HAP-1 (cell line): ENCODE measurements at regions not wholly inside any gene's neighbourhood (a gene's known extent, or its start where the extent isn't known, plus 50 kb on each side); places are given as distances from the start of the nearest gene placed in this dataset.
"Not testable (repeated sequence)": the region's sequence is repeated elsewhere in the genome, so short reads cannot be mapped to it uniquely, and the experiment has no call there.

ENCODE experiments used
- DNase-seq, 2 experiments: peaks; one replicate each; pipeline ENCODE4 v3.0.0-alpha.2; 2016 to 2020; ENCODE audit warnings: low spot score in 2 of 2
- H3K27me3 ChIP-seq: fragments of 250-450 bp; sonication (Bioruptor Pico); 2 replicates; pipeline ENCODE4 v1.5.1; 2020; ENCODE audit warnings: low read depth, mild to moderate bottlenecking, moderate library complexity
- H3K36me3 ChIP-seq: fragments of 250-450 bp; sonication (Bioruptor Pico); replicated peaks from 2 replicates; pipeline ENCODE4 v1.5.1; 2020; ENCODE audit warnings: mild to moderate bottlenecking
- H3K4me1 ChIP-seq: fragments of 250-450 bp; sonication (Bioruptor Pico); 2 replicates; pipeline ENCODE4 v1.5.1; 2020; ENCODE audit warnings: mild to moderate bottlenecking
- H3K4me3 ChIP-seq: fragments of 250-450 bp; sonication (Bioruptor Pico); 2 replicates; pipeline ENCODE4 v1.5.1; 2020; ENCODE audit warnings: mild to moderate bottlenecking, moderate library complexity
- H3K9me3 ChIP-seq: fragments of 250-450 bp; sonication (Bioruptor Pico); 2 replicates; pipeline ENCODE4 v1.5.1; 2020; ENCODE audit warnings: mild to moderate bottlenecking, moderate library complexity
- in situ Hi-C: fragments of 300-500 bp; cut with MboI; formaldehyde crosslinking; loops from 3 replicates; pipeline ENCODE4 v1.14.3; 2020; ENCODE audit warnings: low sequenced_read_pairs, inconsistent platforms, mixed read lengths

DNA sequence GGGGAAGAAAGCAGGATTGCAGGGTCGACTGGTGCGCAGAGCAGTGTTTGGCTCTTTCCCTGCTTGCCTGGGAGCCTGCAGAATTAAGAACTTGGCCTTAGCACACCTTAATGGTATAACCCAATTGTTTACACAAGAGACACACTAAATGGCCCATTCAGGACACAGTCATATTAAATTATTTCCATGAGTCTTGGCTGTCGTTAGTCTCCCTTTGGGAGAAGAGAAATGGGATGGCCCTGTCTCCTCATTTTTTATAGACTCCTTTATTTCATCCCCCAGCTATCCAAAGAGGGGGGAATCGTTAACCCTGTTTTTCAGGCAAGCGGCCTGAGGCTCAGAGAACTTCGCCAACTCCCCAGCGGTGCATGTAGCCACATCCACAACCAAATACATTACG, 282.5 kb downstream of the SUCLA2 start:
- in situ Hi-C loops, result no loop called here

DNA sequence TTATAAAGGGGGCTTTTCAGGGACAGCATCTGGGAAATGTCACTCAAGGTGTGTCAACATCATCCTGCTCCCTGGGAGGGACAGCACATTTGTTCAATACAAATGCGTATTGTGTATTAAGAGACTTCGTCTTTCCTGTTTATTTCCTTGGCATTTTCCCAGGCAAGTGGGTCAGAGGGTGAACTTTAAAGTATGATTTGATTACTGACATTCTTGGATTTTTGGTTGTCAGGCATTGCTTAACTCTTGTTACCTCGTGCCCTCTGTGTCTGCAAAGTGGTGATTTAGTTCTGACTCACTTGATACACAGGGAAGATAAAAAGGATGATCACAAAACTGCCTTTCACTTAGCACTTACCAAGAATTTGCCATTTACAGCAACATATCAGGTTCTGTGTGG, 292.7 kb downstream of the SUCLA2 start:
- no peak for DNase-seq
- no peaks in the 10 kb centered on the region for H3K4me1 ChIP-seq
- in situ Hi-C loops, result no loop called here
- no peaks in the 10 kb centered on the region for H3K27me3 ChIP-seq
- H3K9me3 ChIP-seq, result no peaks in the 10 kb centered on the region
- no peaks in the 10 kb centered on the region for H3K36me3 ChIP-seq
- no peak overlapping the region for H3K4me3 ChIP-seq

More for the DNA sequence above, 282.5 kb downstream of the SUCLA2 start:
- Histone ChIP-seq H3K27me3 (no peaks in the 10 kb centered on the region), H3K4me1 (no peaks in the 10 kb centered on the region), H3K9me3 (no peaks in the 10 kb centered on the region), H3K36me3 (no peaks in the 10 kb centered on the region), H3K4me3 (no peak overlapping the region)
- no peak for DNase-seq

- Histone ChIP-seq H3K4me3 (no peak overlapping the region), H3K9me3 (no peaks in the 10 kb centered on the region), H3K4me1 (no peaks in the 10 kb centered on the region), H3K36me3 (no peaks in the 10 kb centered on the region), H3K27me3 (no peaks in the 10 kb centered on the region)
- no peak for DNase-seq
- in situ Hi-C loops, result no loop called here
Measured at GRCh38 chr13:47707414-47707813, 293.7 kb downstream of the SUCLA2 start.

- in situ Hi-C loops, result no loop called here
Measured at GRCh38 chr13:47705185-47705584, 295.9 kb downstream of the SUCLA2 start.

GRCh38 chr13:47696674-47697073, 304.4 kb downstream of the SUCLA2 start:
- no peaks in the 10 kb centered on the region for H3K9me3 ChIP-seq
- H3K4me1 ChIP-seq, result no peaks in the 10 kb centered on the region
- in situ Hi-C loops, result no loop called here
- no peaks in the 10 kb centered on the region for H3K36me3 ChIP-seq
- H3K27me3 ChIP-seq, result no peaks in the 10 kb centered on the region
- DNase-seq, result no peak
- no peak overlapping the region for H3K4me3 ChIP-seq

More at GRCh38 chr13:47705185-47705584, 295.9 kb downstream of the SUCLA2 start:
- H3K4me3 ChIP-seq, result no peak overlapping the region
- no peaks in the 10 kb centered on the region for H3K4me1 ChIP-seq
- no peak for DNase-seq
- no peaks in the 10 kb centered on the region for H3K36me3 ChIP-seq
- no peaks in the 10 kb centered on the region for H3K27me3 ChIP-seq
- H3K9me3 ChIP-seq, result no peaks in the 10 kb centered on the region

DNA sequence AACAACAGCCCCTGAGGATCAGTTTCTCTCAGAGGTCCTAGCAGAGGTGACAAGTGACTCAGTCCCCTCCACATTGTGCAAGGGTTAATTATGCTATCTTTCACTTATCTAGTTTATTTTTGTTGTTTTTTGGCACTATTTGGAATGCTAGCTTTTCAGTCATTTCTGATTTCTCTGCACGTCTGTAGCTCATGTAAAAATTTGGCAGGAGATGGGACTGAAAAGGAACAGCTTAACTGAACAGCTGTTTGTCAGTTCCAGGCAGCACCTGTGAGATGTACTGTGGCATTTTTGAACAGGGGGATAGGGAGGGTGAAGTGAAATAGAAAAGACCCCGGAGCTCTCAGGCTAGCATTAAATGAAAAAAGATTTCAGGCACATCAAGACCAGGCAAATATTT, 313.5 kb downstream of the SUCLA2 start:
- Histone ChIP-seq H3K4me3 (no peak overlapping the region), H3K9me3 (no peaks in the 10 kb centered on the region), H3K36me3 (no peaks in the 10 kb centered on the region), H3K4me1 (no peaks in the 10 kb centered on the region), H3K27me3 (no peaks in the 10 kb centered on the region)
- in situ Hi-C loops, result no loop called here
- no peak for DNase-seq

DNA sequence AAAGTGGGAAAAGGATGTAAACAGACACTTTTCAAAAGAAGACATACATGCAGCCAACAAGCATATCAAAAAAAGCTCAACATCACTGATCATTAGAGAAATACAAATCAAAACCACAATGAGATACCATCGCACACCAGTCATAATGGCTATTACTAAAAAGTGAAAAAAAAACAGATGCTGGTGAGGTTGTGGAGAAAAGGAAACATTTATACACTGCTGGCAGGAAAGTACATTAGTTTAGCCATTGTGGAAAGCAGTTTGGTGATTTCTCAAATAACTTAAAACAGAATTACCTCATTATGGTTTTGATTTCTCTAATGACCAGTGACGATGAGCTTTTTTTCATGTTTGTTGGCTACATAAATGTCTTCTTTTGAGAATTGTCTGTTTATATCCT, 315.9 kb downstream of the SUCLA2 start:
- H3K27me3 ChIP-seq, DNase-seq, H3K4me3 ChIP-seq, H3K36me3 ChIP-seq, in situ Hi-C loops, H3K4me1 ChIP-seq, H3K9me3 ChIP-seq: not testable (repeated sequence)

GRCh38 chr13:47680748-47681147, 320.3 kb downstream of the SUCLA2 start:
- H3K4me1 ChIP-seq, result no peaks in the 10 kb centered on the region
- DNase-seq, result no peak
- no peaks in the 10 kb centered on the region for H3K36me3 ChIP-seq
- in situ Hi-C loops, result no loop called here
- no peaks in the 10 kb centered on the region for H3K9me3 ChIP-seq
- no peaks in the 10 kb centered on the region for H3K27me3 ChIP-seq
- H3K4me3 ChIP-seq, result no peak overlapping the region

DNA sequence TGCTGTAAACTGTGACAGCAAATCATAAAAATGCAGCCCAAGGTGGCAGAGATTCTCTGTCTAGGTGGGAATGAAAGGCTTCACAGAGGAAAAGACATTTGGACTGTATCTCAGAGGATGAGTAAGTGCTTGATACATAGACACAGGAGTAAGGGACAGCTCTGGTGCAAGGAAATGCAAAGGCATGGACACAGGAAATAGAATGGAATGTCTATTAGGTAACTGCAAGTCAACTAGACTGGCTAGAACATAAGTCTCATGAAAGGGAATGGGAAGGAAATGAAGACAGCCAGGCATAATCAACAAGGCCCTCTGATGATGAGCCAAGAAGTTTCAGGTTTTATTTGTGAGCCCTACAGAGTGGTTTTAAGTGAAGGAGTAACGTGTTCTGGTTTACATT, 321.7 kb downstream of the SUCLA2 start:
- Histone ChIP-seq H3K27me3 (no peaks in the 10 kb centered on the region), H3K9me3 (no peaks in the 10 kb centered on the region), H3K36me3 (no peaks in the 10 kb centered on the region), H3K4me3 (no peak overlapping the region), H3K4me1 (no peaks in the 10 kb centered on the region)
- in situ Hi-C loops, result no loop called here
- no peak for DNase-seq

DNA sequence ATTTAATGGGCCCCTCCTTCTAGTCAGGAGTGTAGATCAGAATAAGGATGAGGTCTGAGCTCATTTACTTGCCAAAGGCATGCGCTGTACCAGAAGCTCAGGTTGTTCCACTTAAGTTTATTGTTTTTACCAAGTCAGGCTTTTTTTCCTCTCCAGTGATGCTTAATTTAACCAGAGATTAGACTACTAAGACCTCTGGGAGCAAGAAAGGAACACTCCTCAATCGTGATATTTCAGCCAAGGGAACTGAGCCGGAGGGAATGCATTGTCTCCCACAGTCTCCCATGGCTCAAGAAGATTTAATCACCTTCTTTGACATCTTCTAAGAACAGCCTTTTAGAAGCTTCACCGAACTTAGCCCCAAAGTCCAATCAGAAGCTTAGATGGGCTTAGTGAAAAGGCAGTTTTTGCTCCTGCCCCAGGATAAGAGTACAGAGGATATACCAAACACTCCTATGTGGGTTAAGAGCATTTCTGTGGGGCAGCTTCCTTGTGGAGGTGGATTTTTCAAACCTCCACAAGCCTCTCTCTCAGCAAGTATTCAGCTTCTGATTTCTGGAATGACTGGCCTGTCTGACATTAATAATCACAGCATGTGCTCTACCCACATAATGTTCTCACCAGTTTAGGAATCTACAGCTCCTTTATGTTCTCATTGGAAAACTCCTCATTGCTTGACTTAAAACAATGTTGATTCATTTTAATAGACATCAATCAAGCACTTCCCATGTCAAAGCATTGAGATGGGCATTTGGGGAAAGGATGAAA, 322.7 kb downstream of the SUCLA2 start:
- Histone ChIP-seq H3K27me3 (no peaks in the 10 kb centered on the region), H3K4me1 (no peaks in the 10 kb centered on the region), H3K36me3 (no peaks in the 10 kb centered on the region), H3K4me3 (no peak overlapping the region), H3K9me3 (no peaks in the 10 kb centered on the region)
- DNase-seq, result no peak
- in situ Hi-C loops, result no loop called here

GRCh38 chr13:47675871-47676270, 325.2 kb downstream of the SUCLA2 start:
- Histone ChIP-seq H3K27me3 (no peaks in the 10 kb centered on the region), H3K4me1 (no peaks in the 10 kb centered on the region), H3K36me3 (no peaks in the 10 kb centered on the region), H3K9me3 (no peaks in the 10 kb centered on the region), H3K4me3 (no peak overlapping the region)
- DNase-seq, result no peak
- in situ Hi-C loops, result no loop called here

GRCh38 chr13:47673009-47673850, 327.8 kb downstream of the SUCLA2 start:
- no peaks in the 10 kb centered on the region for H3K4me1 ChIP-seq
- in situ Hi-C loops, result no loop called here
- H3K9me3 ChIP-seq, result no peaks in the 10 kb centered on the region
- H3K36me3 ChIP-seq, result no peaks in the 10 kb centered on the region
- no peaks in the 10 kb centered on the region for H3K27me3 ChIP-seq
- no peak overlapping the region for H3K4me3 ChIP-seq
- DNase-seq, result no peak

GRCh38 chr13:47672245-47673008, 328.6 kb downstream of the SUCLA2 start:
- in situ Hi-C loops, result no loop called here
- H3K36me3 ChIP-seq, result no peaks in the 10 kb centered on the region
- no peaks in the 10 kb centered on the region for H3K27me3 ChIP-seq
- H3K4me3 ChIP-seq, result no peak overlapping the region
- no peaks in the 10 kb centered on the region for H3K9me3 ChIP-seq
- no peak for DNase-seq
- no peaks in the 10 kb centered on the region for H3K4me1 ChIP-seq

DNA sequence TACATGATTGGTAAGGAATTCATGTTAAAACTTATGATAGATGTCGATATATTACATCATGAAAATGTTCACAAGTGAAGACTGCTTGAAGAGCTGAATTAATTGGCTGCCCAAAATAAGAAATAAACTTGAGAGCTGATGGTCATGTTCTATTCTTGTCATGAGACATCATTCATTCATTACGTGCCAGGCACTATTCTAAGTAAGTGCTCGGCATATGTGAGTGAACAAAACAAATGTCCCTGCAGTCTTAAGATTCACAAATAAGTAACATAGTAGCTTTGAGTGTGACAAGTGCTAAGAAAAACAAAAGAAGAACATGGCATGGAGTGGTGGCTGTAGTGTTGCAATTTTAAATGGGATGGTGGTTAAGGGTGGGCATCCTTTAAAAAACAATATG, 329.3 kb downstream of the SUCLA2 start:
- Histone ChIP-seq H3K4me1 (no peaks in the 10 kb centered on the region), H3K27me3 (no peaks in the 10 kb centered on the region), H3K4me3 (no peak overlapping the region), H3K36me3 (no peaks in the 10 kb centered on the region), H3K9me3 (no peaks in the 10 kb centered on the region)
- in situ Hi-C loops, result no loop called here
- DNase-seq, result no peak
